ENCODE measurements at regions not wholly inside any gene's neighbourhood (a gene's known extent, or its start where the extent isn't known, plus 50 kb on each side); places are given as distances from the start of the nearest gene placed in this dataset.

DNA sequence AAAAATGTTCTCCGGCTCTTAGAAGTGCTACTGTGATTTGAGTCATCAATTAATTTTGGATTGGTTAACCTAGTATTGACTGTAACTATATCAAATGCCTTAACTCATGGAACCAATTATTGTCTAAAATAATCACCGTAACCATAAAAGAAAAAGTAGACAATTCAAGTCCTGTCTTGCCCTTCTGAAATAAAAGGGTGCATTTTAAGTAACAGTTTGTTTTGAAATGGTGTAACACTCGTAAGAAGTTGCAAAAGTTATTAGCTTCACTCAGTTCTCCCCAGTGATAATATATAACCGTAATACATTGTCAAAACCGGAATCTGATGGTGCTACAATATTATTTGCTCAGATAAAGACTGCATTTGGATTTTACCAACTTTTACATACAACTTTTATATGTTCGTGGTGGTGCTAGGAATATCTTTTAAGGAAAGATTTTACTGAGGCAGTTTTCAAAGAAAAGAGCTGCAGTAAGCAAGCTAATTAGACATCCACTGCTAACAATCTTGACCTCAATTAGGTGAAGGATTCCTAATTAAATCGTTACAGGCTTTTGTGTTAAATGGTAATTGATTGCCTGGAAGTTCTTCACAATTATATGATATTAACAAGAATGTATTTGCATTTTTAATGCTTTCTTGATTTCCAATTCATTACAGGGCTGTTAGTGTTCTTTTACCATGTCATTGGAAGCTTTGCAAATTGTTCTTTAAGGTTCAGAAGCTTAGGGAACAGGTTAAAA is 413.1 kb upstream of the MON1B start:
- no peak for TF ChIP-seq POLR2A (IDR thresholded peaks at IDR 0.05; ENCODE audit: extremely low read depth, insufficient read length)
- TF ChIP-seq, protein P1, sequence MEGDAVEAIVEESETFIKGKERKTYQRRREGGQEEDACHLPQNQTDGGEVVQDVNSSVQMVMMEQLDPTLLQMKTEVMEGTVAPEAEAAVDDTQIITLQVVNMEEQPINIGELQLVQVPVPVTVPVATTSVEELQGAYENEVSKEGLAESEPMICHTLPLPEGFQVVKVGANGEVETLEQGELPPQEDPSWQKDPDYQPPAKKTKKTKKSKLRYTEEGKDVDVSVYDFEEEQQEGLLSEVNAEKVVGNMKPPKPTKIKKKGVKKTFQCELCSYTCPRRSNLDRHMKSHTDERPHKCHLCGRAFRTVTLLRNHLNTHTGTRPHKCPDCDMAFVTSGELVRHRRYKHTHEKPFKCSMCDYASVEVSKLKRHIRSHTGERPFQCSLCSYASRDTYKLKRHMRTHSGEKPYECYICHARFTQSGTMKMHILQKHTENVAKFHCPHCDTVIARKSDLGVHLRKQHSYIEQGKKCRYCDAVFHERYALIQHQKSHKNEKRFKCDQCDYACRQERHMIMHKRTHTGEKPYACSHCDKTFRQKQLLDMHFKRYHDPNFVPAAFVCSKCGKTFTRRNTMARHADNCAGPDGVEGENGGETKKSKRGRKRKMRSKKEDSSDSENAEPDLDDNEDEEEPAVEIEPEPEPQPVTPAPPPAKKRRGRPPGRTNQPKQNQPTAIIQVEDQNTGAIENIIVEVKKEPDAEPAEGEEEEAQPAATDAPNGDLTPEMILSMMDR (IDR thresholded peaks at IDR 0.05; ENCODE audit: low read depth, low read length): no peak
- TF ChIP-seq, protein P2, sequence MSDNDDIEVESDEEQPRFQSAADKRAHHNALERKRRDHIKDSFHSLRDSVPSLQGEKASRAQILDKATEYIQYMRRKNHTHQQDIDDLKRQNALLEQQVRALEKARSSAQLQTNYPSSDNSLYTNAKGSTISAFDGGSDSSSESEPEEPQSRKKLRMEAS (IDR thresholded peaks at IDR 0.05; ENCODE audit: low read depth, low read length): no peak
